ENCODE measurements at regions not wholly inside any gene's neighbourhood (a gene's known extent, or its start where the extent isn't known, plus 50 kb on each side); places are given as distances from the start of the nearest gene placed in this dataset.

GRCh38 chr12:124661341-124661740 is 93.9 kb upstream of the NCOR2 start (continued):
- TF ChIP-seq, protein P1, sequence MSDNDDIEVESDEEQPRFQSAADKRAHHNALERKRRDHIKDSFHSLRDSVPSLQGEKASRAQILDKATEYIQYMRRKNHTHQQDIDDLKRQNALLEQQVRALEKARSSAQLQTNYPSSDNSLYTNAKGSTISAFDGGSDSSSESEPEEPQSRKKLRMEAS (IDR thresholded peaks at IDR 0.05) = no peak
- TF ChIP-seq TFCP2L1 (CRISPR knock-in tag; IDR thresholded peaks at IDR 0.05) (no peak), RCOR1 (IDR thresholded peaks at IDR 0.05; ENCODE audit: low read depth, low read length) (no peak)

DNA sequence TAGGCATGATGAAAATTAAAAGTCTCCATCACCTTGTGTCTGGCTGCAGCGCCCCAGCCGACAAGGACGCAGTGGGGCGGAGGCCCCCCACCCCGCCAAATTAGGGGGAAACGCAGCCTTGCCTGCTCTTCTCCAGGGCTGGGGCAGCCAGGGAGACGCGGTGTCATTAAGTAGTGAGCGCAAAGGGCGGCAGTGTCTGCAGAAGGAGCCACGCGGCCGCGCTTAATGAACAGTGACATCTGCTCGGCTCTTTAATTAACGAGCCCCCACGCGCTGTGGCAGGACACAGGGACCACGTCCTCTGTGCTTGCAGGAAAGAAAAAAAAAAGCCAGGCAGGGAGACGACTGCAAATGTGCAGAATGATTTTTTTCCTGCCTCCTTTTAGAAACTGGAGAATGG is 93.4 kb upstream of the NCOR2 start:
- ATAC-seq (no peak), FAIRE-seq (no peak), DNase-seq (ENCODE audit: low read depth in 1 of 2, low spot score in 1 of 2) (no peak)
- 73% methylated on average over 20 of the region's 20 CpGs for WGBS (ENCODE audit: missing lambda C conversion rate)
- peaks cover 6% of the 10 kb centered on the region for H3K4me1 ChIP-seq
- ChIA-PET POLR2A (no interaction called here), CTCF (interaction anchor here (0.6 to 1.9 kb wide), 5 partner anchors 12 to 106 kb away, joined by 3 to 4 read pairs (median 3); no protein-coding TSS in a partner anchor)
- H3K27ac ChIP-seq = 0 out of 6 replicates have a peak overlapping the region, but pooled peaks of 1 of the 2 experiments have one; percentile 16
- TF ChIP-seq RCOR1 (IDR thresholded peaks at IDR 0.05; ENCODE audit: low read depth, low read length) = no peak
- TF ChIP-seq CBX8 (IDR thresholded peaks at IDR 0.05) = no peak
- TF ChIP-seq, protein P2, sequence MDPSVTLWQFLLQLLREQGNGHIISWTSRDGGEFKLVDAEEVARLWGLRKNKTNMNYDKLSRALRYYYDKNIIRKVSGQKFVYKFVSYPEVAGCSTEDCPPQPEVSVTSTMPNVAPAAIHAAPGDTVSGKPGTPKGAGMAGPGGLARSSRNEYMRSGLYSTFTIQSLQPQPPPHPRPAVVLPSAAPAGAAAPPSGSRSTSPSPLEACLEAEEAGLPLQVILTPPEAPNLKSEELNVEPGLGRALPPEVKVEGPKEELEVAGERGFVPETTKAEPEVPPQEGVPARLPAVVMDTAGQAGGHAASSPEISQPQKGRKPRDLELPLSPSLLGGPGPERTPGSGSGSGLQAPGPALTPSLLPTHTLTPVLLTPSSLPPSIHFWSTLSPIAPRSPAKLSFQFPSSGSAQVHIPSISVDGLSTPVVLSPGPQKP (IDR thresholded peaks at IDR 0.05; ENCODE audit: low read depth, low read length) = no peak
- no peak for TF ChIP-seq E2F6 (IDR thresholded peaks at IDR 0.05; ENCODE audit: borderline replicate concordance, low read depth)
- no peak for TF ChIP-seq HOXB13 (CRISPR knock-in tag; IDR thresholded peaks at IDR 0.05; ENCODE audit: low read depth)
- no peak for TF ChIP-seq KDM5A (IDR thresholded peaks at IDR 0.05)
- TF ChIP-seq FOXS1 (CRISPR knock-in tag; IDR thresholded peaks at IDR 0.05) = no peak
- no peak for TF ChIP-seq EP300 (IDR thresholded peaks at IDR 0.05)
- TF ChIP-seq PHF8 (IDR thresholded peaks at IDR 0.05; ENCODE audit: borderline replicate concordance, low read depth) = no peak
- TF ChIP-seq, protein P3, sequence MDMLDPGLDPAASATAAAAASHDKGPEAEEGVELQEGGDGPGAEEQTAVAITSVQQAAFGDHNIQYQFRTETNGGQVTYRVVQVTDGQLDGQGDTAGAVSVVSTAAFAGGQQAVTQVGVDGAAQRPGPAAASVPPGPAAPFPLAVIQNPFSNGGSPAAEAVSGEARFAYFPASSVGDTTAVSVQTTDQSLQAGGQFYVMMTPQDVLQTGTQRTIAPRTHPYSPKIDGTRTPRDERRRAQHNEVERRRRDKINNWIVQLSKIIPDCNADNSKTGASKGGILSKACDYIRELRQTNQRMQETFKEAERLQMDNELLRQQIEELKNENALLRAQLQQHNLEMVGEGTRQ (IDR thresholded peaks at IDR 0.05) = no peak
- no peak for TF ChIP-seq HDAC2 (IDR thresholded peaks at IDR 0.05)
- no peak for TF ChIP-seq CHD4 (IDR thresholded peaks at IDR 0.05; ENCODE audit: borderline replicate concordance)
- H3K4me2 ChIP-seq = no peak overlapping the region
- no peaks in the 10 kb centered on the region for H3K9me3 ChIP-seq
- H3K4me3 ChIP-seq = no peak overlapping the region

GRCh38 chr12:124658806-124659402 is 91.5 kb upstream of the NCOR2 start:
- DNase-seq (ENCODE audit: low read depth in 1 of 2, low spot score in 1 of 2) (no peak), ATAC-seq (no peak), FAIRE-seq (no peak)
- Histone ChIP-seq H3K4me3 (no peak overlapping the region), H3K4me2 (no peak overlapping the region), H3K27ac (no peak overlapping the region), H3K4me1 (peaks cover 18% of the 10 kb centered on the region), H3K9me3 (no peaks in the 10 kb centered on the region)
- ChIA-PET CTCF (interaction anchor here (1.2 kb wide), 1 partner anchor 10 kb away, joined by 4 read pairs; no protein-coding TSS in a partner anchor), POLR2A (no interaction called here)
- 84% methylated on average over 8 of the region's 8 CpGs for WGBS (ENCODE audit: missing lambda C conversion rate)
- TF ChIP-seq CEBPB (IDR thresholded peaks at IDR 0.05) (no peak), FOSB (CRISPR knock-in tag; IDR thresholded peaks at IDR 0.05) (no peak), GATA3 (IDR thresholded peaks at IDR 0.05; ENCODE audit: borderline replicate concordance) (no peak), FOSL2 (IDR thresholded peaks at IDR 0.05) (no peak), FOSL2 (CRISPR knock-in tag; IDR thresholded peaks at IDR 0.05) (no peak), RCOR1 (IDR thresholded peaks at IDR 0.05; ENCODE audit: low read depth, low read length) (no peak)
- TF ChIP-seq, protein P4, sequence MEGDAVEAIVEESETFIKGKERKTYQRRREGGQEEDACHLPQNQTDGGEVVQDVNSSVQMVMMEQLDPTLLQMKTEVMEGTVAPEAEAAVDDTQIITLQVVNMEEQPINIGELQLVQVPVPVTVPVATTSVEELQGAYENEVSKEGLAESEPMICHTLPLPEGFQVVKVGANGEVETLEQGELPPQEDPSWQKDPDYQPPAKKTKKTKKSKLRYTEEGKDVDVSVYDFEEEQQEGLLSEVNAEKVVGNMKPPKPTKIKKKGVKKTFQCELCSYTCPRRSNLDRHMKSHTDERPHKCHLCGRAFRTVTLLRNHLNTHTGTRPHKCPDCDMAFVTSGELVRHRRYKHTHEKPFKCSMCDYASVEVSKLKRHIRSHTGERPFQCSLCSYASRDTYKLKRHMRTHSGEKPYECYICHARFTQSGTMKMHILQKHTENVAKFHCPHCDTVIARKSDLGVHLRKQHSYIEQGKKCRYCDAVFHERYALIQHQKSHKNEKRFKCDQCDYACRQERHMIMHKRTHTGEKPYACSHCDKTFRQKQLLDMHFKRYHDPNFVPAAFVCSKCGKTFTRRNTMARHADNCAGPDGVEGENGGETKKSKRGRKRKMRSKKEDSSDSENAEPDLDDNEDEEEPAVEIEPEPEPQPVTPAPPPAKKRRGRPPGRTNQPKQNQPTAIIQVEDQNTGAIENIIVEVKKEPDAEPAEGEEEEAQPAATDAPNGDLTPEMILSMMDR (IDR thresholded peaks at IDR 0.05) = no peak

Measured in A549 (cell line).